GM12878 (cell line): ENCODE measurements at regions not wholly inside any gene's neighbourhood (a gene's known extent, or its start where the extent isn't known, plus 50 kb on each side); places are given as distances from the start of the nearest gene placed in this dataset.

ENCODE experiments used
- ATAC-seq: fragments of 200-7000 bp; cut with Tn5 transposase; 3 replicates; pipeline ENCODE4 v1.9.1; 2020; ENCODE audit warnings: mild to moderate bottlenecking, moderate library complexity
- BruUV-seq: library from RNA; stranded (reverse); fragments of 400-500 nt; replicated peaks from 2 replicates; lab custom pipeline; 2021; lab: Mats Ljungman, UMichigan
- CTCF ChIA-PET: fragments of 300-600 bp; sonication (Branson Sonifier 250); formaldehyde crosslinking; extraction: SDS; loops from one replicate; lab custom pipeline; 2021; ENCODE audit warnings: inconsistent platforms; lab: Yijun Ruan, JAX
- POLR2A ChIA-PET: fragments of 350-600 bp; formaldehyde crosslinking; extraction: SDS; loops from one replicate; lab custom pipeline; 2021; ENCODE audit warnings: inconsistent platforms; lab: Charles Lee
- RAD21 ChIA-PET: fragments of 300-600 bp; sonication (Branson Sonifier 250); formaldehyde crosslinking; loops from one replicate; lab custom pipeline; 2023; ENCODE audit warnings: antibody characterized with exemption; ENCODE audit not compliant: unreplicated experiment; lab: Charles Lee
- SMC1A ChIA-PET: fragments of 300-600 bp; sonication (Branson Sonifier 250); formaldehyde crosslinking; loops from one replicate; lab custom pipeline; 2023; ENCODE audit not compliant: unreplicated experiment, uncharacterized antibody; lab: Charles Lee
- DNase-seq: peaks from one replicate; pipeline ENCODE4 v3.0.0-alpha.2; 2011; ENCODE audit warnings: low read depth, low spot score
- FAIRE-seq: peaks from 3 replicates; lab custom pipeline; 2011; peaks lifted over from hg19 to GRCh38; lab: Jason Lieb, UNC
- H2AFZ ChIP-seq: 2 replicates; pipeline ENCODE4 v1.6.0; 2011; ENCODE audit warnings: low read depth, low read length, control low read depth; ENCODE audit not compliant: control insufficient read depth
- H3K27ac ChIP-seq: 2 replicates; pipeline ENCODE4 v1.5.1; 2011; ENCODE audit warnings: control low read depth; ENCODE audit not compliant: control insufficient read depth, insufficient read depth
- H3K27me3 ChIP-seq, 2 experiments: replicated peaks in 1 of 2; 2 replicates each; pipeline versions ENCODE4 v1.6.0 to v1.6.1; 2011; ENCODE audit warnings: low read length in 1 of 2; ENCODE audit not compliant: control insufficient read depth in 2 of 2, insufficient read depth in 2 of 2
- H3K36me3 ChIP-seq, 2 experiments: 2 replicates each; pipeline ENCODE4 v1.5.1; 2011; ENCODE audit warnings: low read length in 1 of 2; ENCODE audit not compliant: control insufficient read depth in 2 of 2, insufficient read depth in 2 of 2
- H3K4me1 ChIP-seq: 2 replicates; pipeline ENCODE4 v1.6.1; 2011; ENCODE audit warnings: mild to moderate bottlenecking, low read length, moderate library complexity, mixed read lengths; ENCODE audit not compliant: control insufficient read depth, insufficient read depth
- H3K4me2 ChIP-seq: 2 replicates; pipeline ENCODE4 v1.6.0; 2011; ENCODE audit warnings: control low read depth; ENCODE audit not compliant: control insufficient read depth, insufficient read depth
- H3K4me3 ChIP-seq: fragments of 200-600 bp; sonication (generic); 2 replicates; pipeline ENCODE4 v1.5.1; 2016
- H3K79me2 ChIP-seq: 2 replicates; pipeline ENCODE4 v1.6.0; 2011; ENCODE audit warnings: low read length; ENCODE audit not compliant: control insufficient read depth, insufficient read depth
- H3K9ac ChIP-seq: 2 replicates; pipeline ENCODE4 v1.8.0; 2011; ENCODE audit warnings: low read length, control low read depth, mixed read lengths; ENCODE audit not compliant: control insufficient read depth, insufficient read depth
- H3K9me3 ChIP-seq: replicated peaks from 3 replicates; pipeline ENCODE4 v1.5.1; 2011; ENCODE audit warnings: mild to moderate bottlenecking, low read length; ENCODE audit not compliant: control insufficient read depth, insufficient read depth
- H4K20me1 ChIP-seq: 2 replicates; pipeline ENCODE4 v1.6.0; 2011; ENCODE audit not compliant: control insufficient read depth, insufficient read depth
- DPF2 ChIP-seq: fragments of 450-650 bp; IDR thresholded peaks from 2 replicates; pipeline ENCODE4 v1.6.1; 2017; ENCODE audit warnings: mild to moderate bottlenecking
- IRF4 ChIP-seq: IDR thresholded peaks from 2 replicates; pipeline ENCODE4 v1.6.1; 2011; ENCODE audit warnings: low read depth, low read length
- MTA2 ChIP-seq: fragments of 450-650 bp; IDR thresholded peaks from 2 replicates; pipeline ENCODE4 v1.6.1; 2016; ENCODE audit warnings: low read depth, mild to moderate bottlenecking, moderate library complexity
- MYB ChIP-seq: fragments of 150-350 bp; IDR thresholded peaks from 2 replicates; pipeline ENCODE4 v1.6.1; 2014; ENCODE audit warnings: mild to moderate bottlenecking, low read depth, low read length, borderline replicate concordance
- NKRF ChIP-seq: fragments of 450-650 bp; conservative IDR thresholded peaks from 2 replicates; pipeline ENCODE4 v1.6.1; 2017; ENCODE audit warnings: mild to moderate bottlenecking, moderate library complexity
- PAX8 ChIP-seq: fragments of 450-650 bp; IDR thresholded peaks from 2 replicates; pipeline ENCODE4 v1.6.1; 2017; ENCODE audit warnings: mild to moderate bottlenecking, moderate library complexity
- SPI1 ChIP-seq: IDR thresholded peaks from 2 replicates; pipeline ENCODE4 v1.6.1; 2011; ENCODE audit warnings: low read depth, mild to moderate bottlenecking, low read length, moderate library complexity, borderline replicate concordance; ENCODE audit not compliant: insufficient read depth
- STAT1 ChIP-seq: fragments of 450-650 bp; conservative IDR thresholded peaks from 2 replicates; pipeline ENCODE4 v1.6.1; 2014; ENCODE audit warnings: antibody characterized with exemption, mild to moderate bottlenecking
- TCF12 ChIP-seq: IDR thresholded peaks from 2 replicates; pipeline ENCODE4 v1.6.1; 2011; ENCODE audit warnings: low read depth, mild to moderate bottlenecking, low read length
- TCF3 ChIP-seq: IDR thresholded peaks from 2 replicates; pipeline ENCODE4 v1.6.1; 2012; ENCODE audit warnings: low read depth, mild to moderate bottlenecking, low read length, borderline replicate concordance; ENCODE audit not compliant: insufficient read depth
- ZBTB4 ChIP-seq: fragments of 450-650 bp; formaldehyde crosslinking; IDR thresholded peaks from 2 replicates; pipeline ENCODE4 v1.4.0; 2022; ENCODE audit warnings: mild to moderate bottlenecking, moderate library complexity
- WGBS: methylation state at CpG from one replicate; pipeline ENCODE4 v1.1.6; 2016; ENCODE audit warnings: low lambda C conversion rate; ENCODE audit not compliant: insufficient replicate concordance, insufficient coverage; ENCODE audit errors: missing lambda C conversion rate; 5-methylcytosine and 5-hydroxymethylcytosine counted together
- in situ Hi-C: fragments of 300-500 bp; cut with MboI; formaldehyde crosslinking; loops from 9 replicates; pipeline ENCODE4 v1.14.3; 2018; ENCODE audit warnings: mixed read lengths
- intact Hi-C: fragments of 100-400 bp; cut with micrococcal nuclease; formaldehyde crosslinking; loops from one replicate; pipeline ENCODE4 v1.14.2; 2022; ENCODE audit not compliant: unreplicated experiment
- TF ChIP-seq, protein P1 (sequence below): fragments of 150-350 bp; IDR thresholded peaks from 2 replicates; pipeline ENCODE4 v1.6.1; 2014; ENCODE audit warnings: mild to moderate bottlenecking, low read depth, low read length
- TF ChIP-seq, protein P2 (sequence below): fragments of 450-650 bp; IDR thresholded peaks from 2 replicates; pipeline ENCODE4 v1.6.1; 2018; ENCODE audit warnings: borderline replicate concordance, mild to moderate bottlenecking; ENCODE audit not compliant: partially characterized antibody

GRCh38 chr15:96672629-96673028 is 342.1 kb downstream of the NR2F2 start:
- H3K4me1 ChIP-seq = no peaks in the 10 kb centered on the region
- ChIA-PET CTCF (interaction anchor here (1.5 to 1.8 kb wide), 2 partner anchors 15 to 573 kb away, joined by 3 to 4 read pairs; no protein-coding TSS in a partner anchor), SMC1A (interaction anchor here (0.7 kb wide), 1 partner anchor 181 kb away, joined by 3 read pairs; no protein-coding TSS in a partner anchor), POLR2A (no interaction called here), RAD21 (no interaction called here)
- no peak overlapping the region for H2AFZ ChIP-seq
- FAIRE-seq (no peak), ATAC-seq (no peak; the same call in 1 of the 3 replicates), DNase-seq (no peak)
- no peaks in the 10 kb centered on the region; the same call in 2 of the 3 replicates for H3K9me3 ChIP-seq
- intact Hi-C loops (no loop called here), in situ Hi-C loops (no loop called here)
- H4K20me1 ChIP-seq = no peaks in the 10 kb centered on the region
- no TSS peak for BruUV-seq
- no peak overlapping the region for H3K9ac ChIP-seq
- H3K27me3 ChIP-seq = no peaks in the 10 kb centered on the region
- H3K27ac ChIP-seq = no peak overlapping the region
- no peak overlapping the region for H3K4me2 ChIP-seq
- H3K36me3 ChIP-seq = no peaks in the 10 kb centered on the region
- TF ChIP-seq DPF2 (no peak), STAT1 (no peak), TCF3 (no peak), ZBTB4 (no peak), TCF12 (no peak), PAX8 (no peak), SPI1 (peak; percentile 11; the same call in 1 of the 2 replicates), MTA2 (peak; percentile 58; the same call in 1 of the 2 replicates), IRF4 (no peak), NKRF (no peak), MYB (no peak)
- TF ChIP-seq, protein P1, sequence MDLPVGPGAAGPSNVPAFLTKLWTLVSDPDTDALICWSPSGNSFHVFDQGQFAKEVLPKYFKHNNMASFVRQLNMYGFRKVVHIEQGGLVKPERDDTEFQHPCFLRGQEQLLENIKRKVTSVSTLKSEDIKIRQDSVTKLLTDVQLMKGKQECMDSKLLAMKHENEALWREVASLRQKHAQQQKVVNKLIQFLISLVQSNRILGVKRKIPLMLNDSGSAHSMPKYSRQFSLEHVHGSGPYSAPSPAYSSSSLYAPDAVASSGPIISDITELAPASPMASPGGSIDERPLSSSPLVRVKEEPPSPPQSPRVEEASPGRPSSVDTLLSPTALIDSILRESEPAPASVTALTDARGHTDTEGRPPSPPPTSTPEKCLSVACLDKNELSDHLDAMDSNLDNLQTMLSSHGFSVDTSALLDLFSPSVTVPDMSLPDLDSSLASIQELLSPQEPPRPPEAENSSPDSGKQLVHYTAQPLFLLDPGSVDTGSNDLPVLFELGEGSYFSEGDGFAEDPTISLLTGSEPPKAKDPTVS = no peak
- TF ChIP-seq, protein P2, sequence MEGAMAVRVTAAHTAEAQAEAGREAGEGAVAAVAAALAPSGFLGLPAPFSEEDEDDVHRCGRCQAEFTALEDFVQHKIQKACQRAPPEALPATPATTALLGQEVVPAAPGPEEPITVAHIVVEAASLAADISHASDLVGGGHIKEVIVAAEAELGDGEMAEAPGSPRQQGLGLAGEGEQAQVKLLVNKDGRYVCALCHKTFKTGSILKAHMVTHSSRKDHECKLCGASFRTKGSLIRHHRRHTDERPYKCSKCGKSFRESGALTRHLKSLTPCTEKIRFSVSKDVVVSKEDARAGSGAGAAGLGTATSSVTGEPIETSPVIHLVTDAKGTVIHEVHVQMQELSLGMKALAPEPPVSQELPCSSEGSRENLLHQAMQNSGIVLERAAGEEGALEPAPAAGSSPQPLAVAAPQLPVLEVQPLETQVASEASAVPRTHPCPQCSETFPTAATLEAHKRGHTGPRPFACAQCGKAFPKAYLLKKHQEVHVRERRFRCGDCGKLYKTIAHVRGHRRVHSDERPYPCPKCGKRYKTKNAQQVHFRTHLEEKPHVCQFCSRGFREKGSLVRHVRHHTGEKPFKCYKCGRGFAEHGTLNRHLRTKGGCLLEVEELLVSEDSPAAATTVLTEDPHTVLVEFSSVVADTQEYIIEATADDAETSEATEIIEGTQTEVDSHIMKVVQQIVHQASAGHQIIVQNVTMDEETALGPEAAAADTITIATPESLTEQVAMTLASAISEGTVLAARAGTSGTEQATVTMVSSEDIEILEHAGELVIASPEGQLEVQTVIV = no peak
- no peak overlapping the region for H3K4me3 ChIP-seq
- H3K79me2 ChIP-seq = no peaks in the 10 kb centered on the region
- 24% methylated on average over 4 of the region's 4 CpGs for WGBS
